HepG2 (cell line): ENCODE measurements at regions not wholly inside any gene's neighbourhood (a gene's known extent, or its start where the extent isn't known, plus 50 kb on each side); places are given as distances from the start of the nearest gene placed in this dataset.

ENCODE experiments used
- ATAC-seq: fragments of 200-7000 bp; cut with Tn5 transposase; 3 replicates; pipeline ENCODE4 v1.9.1; 2020; ENCODE audit warnings: mild to moderate bottlenecking, moderate library complexity
- BruUV-seq: library from RNA; stranded (reverse); fragments of 400-500 nt; replicated peaks from 2 replicates; lab custom pipeline; 2021; lab: Mats Ljungman, UMichigan
- CTCF ChIA-PET: fragments of 300-600 bp; formaldehyde crosslinking; extraction: SDS; loops from one replicate; lab custom pipeline; 2021; ENCODE audit warnings: low total read pairs, inconsistent platforms, low intra/inter-chr PET ratio; lab: Yijun Ruan, JAX
- POLR2A ChIA-PET: fragments of 350-600 bp; sonication (Branson Sonifier 250); formaldehyde crosslinking; loops from one replicate; lab custom pipeline; 2020; ENCODE audit warnings: antibody characterized with exemption, inconsistent platforms; lab: Yijun Ruan, JAX
- DNase-seq: peaks from one replicate; pipeline ENCODE4 v3.0.0-alpha.2; 2015; ENCODE audit warnings: low spot score
- FAIRE-seq: peaks from 3 replicates; lab custom pipeline; 2011; peaks lifted over from hg19 to GRCh38; lab: Jason Lieb, UNC
- H2AFZ ChIP-seq: one replicate; pipeline ENCODE4 v1.6.1; 2011; ENCODE audit warnings: low read length, inconsistent platforms
- H3K27ac ChIP-seq: fragments of 300-600 bp; 3 replicates; pipeline ENCODE4 v1.8.0; 2011; ENCODE audit warnings: mixed run types, mild to moderate bottlenecking, mixed read lengths, low read length, inconsistent platforms; ENCODE audit not compliant: insufficient read depth; ENCODE audit errors: extremely low read length
- H3K27me3 ChIP-seq, 2 experiments: fragments of 200-600 bp in 1 of 2; 2 replicates in 1 of 2; 3 replicates in 1 of 2; pipeline versions ENCODE4 v1.6.0 to v1.8.0; 2011; ENCODE audit warnings: low read length in 2 of 2, mild to moderate bottlenecking in 2 of 2, moderate library complexity in 2 of 2, inconsistent platforms in 1 of 2; ENCODE audit not compliant: insufficient read depth in 2 of 2, control insufficient read depth in 1 of 2
- H3K36me3 ChIP-seq, 2 experiments: fragments of 200-600 bp in 1 of 2; replicated peaks in 1 of 2; 2 replicates in 1 of 2; 3 replicates in 1 of 2; pipeline versions ENCODE4 v1.5.1 to v1.8.0; 2011; ENCODE audit warnings: low read length in 2 of 2, inconsistent platforms in 1 of 2; ENCODE audit not compliant: insufficient read depth in 2 of 2, control insufficient read depth in 1 of 2
- H3K4me1 ChIP-seq: 2 replicates; pipeline ENCODE4 v1.5.1; 2012; ENCODE audit warnings: low read length, inconsistent platforms; ENCODE audit not compliant: insufficient read depth
- H3K4me2 ChIP-seq: 2 replicates; pipeline ENCODE4 v1.6.0; 2011; ENCODE audit warnings: low read depth, low read length, inconsistent platforms
- H3K4me3 ChIP-seq, 3 experiments: fragments of 200-600 bp in 1 of 3; sonication (generic), shearing (Covaris generic) in 1 of 3; replicated peaks in 1 of 3; 2 replicates each; pipeline ENCODE4 v1.5.1; 2011 to 2016; ENCODE audit warnings: low read length in 3 of 3, inconsistent platforms in 2 of 3, low read depth in 2 of 3, mild to moderate bottlenecking in 2 of 3, control low read depth in 1 of 3, mixed read lengths in 1 of 3; ENCODE audit not compliant: insufficient read depth in 1 of 3
- H3K79me2 ChIP-seq: one replicate; pipeline ENCODE4 v1.6.1; 2011; ENCODE audit warnings: low read length, inconsistent platforms; ENCODE audit not compliant: insufficient read depth
- H3K9ac ChIP-seq: 2 replicates; pipeline ENCODE4 v1.6.0; 2011; ENCODE audit warnings: mild to moderate bottlenecking, low read depth, low read length, inconsistent platforms; ENCODE audit not compliant: insufficient read depth
- H3K9me3 ChIP-seq: 2 replicates; pipeline ENCODE4 v1.5.1; 2012; ENCODE audit warnings: mild to moderate bottlenecking, low read length
- H4K20me1 ChIP-seq: 2 replicates; pipeline ENCODE4 v1.6.0; 2011; ENCODE audit warnings: inconsistent platforms, mild to moderate bottlenecking, low read length, moderate library complexity; ENCODE audit not compliant: insufficient read depth
- FOXM1 ChIP-seq: sonication (generic); formaldehyde crosslinking; IDR thresholded peaks from 2 replicates; pipeline ENCODE4 v1.5.0; 2020; ENCODE audit warnings: missing genetic modification reagents
- IKZF5 ChIP-seq: IDR thresholded peaks from 2 replicates; pipeline ENCODE4 v1.6.1; 2018; ENCODE audit warnings: missing genetic modification reagents, mild to moderate bottlenecking, missing compliant biosample characterization
- KLF11 ChIP-seq: IDR thresholded peaks from 2 replicates; pipeline ENCODE4 v1.6.1; 2016; ENCODE audit warnings: missing compliant biosample characterization
- NFYC ChIP-seq: IDR thresholded peaks from 2 replicates; pipeline ENCODE4 v1.6.1; 2016; ENCODE audit warnings: missing genetic modification reagents, missing compliant biosample characterization
- RXRA ChIP-seq: sonication (generic); formaldehyde crosslinking; IDR thresholded peaks from 2 replicates; pipeline ENCODE4 v1.5.1; 2020; ENCODE audit warnings: missing genetic modification reagents
- SNAPC5 ChIP-seq: sonication (generic); formaldehyde crosslinking; IDR thresholded peaks from 2 replicates; pipeline ENCODE4 v1.8.1; 2023; ENCODE audit warnings: mild to moderate bottlenecking, missing genetic modification reagents, borderline replicate concordance
- TBP ChIP-seq: sonication (generic); formaldehyde crosslinking; IDR thresholded peaks from 2 replicates; pipeline ENCODE4 v1.5.0; 2020; ENCODE audit warnings: missing genetic modification reagents
- THAP8 ChIP-seq: sonication (generic); formaldehyde crosslinking; IDR thresholded peaks from 2 replicates; pipeline ENCODE4 v1.5.1; 2020; ENCODE audit warnings: missing genetic modification reagents, mild to moderate bottlenecking, borderline replicate concordance
- ZBTB44 ChIP-seq: sonication (generic); formaldehyde crosslinking; IDR thresholded peaks from 2 replicates; pipeline ENCODE4 v1.4.0; 2020; ENCODE audit warnings: missing genetic modification reagents
- ZNF12 ChIP-seq: sonication (generic); formaldehyde crosslinking; IDR thresholded peaks from 2 replicates; pipeline ENCODE4 v1.5.0; 2020; ENCODE audit warnings: missing genetic modification reagents
- ZNF572 ChIP-seq: sonication (generic); formaldehyde crosslinking; IDR thresholded peaks from 2 replicates; pipeline ENCODE4 v1.5.1; 2020; ENCODE audit warnings: mild to moderate bottlenecking, missing genetic modification reagents
- ZNF747 ChIP-seq: sonication (generic); formaldehyde crosslinking; IDR thresholded peaks from 2 replicates; pipeline ENCODE4 v1.8.1; 2023; ENCODE audit warnings: missing genetic modification reagents, mild to moderate bottlenecking, borderline replicate concordance
- ZNF777 ChIP-seq: sonication (generic); formaldehyde crosslinking; IDR thresholded peaks from 2 replicates; pipeline ENCODE4 v1.4.0; 2020; ENCODE audit warnings: missing genetic modification reagents
- ZNF841 ChIP-seq: sonication (generic); formaldehyde crosslinking; IDR thresholded peaks from 2 replicates; pipeline ENCODE4 v1.8.1; 2023; ENCODE audit warnings: missing genetic modification reagents, borderline replicate concordance
- ZNF850 ChIP-seq: sonication (generic); formaldehyde crosslinking; conservative IDR thresholded peaks from 2 replicates; pipeline ENCODE4 v1.9.0; 2021; ENCODE audit warnings: mild to moderate bottlenecking, missing genetic modification reagents
- ZNF879 ChIP-seq: sonication (generic); formaldehyde crosslinking; IDR thresholded peaks from 2 replicates; pipeline ENCODE4 v1.8.1; 2023; ENCODE audit warnings: missing genetic modification reagents
- WGBS: methylation state at CpG from one replicate; pipeline ENCODE4 v1.1.6; 2017; ENCODE audit warnings: low lambda C conversion rate; 5-methylcytosine and 5-hydroxymethylcytosine counted together
- in situ Hi-C: cut with HindIII; loops from 2 replicates; pipeline ENCODE4 v1.10.0; 2017; ENCODE audit warnings: low pct_unique_long_range_greater_than_20kb; ENCODE audit not compliant: extremely low pct_ligation_motif_present
- intact Hi-C: fragments of 100-400 bp; cut with micrococcal nuclease; formaldehyde crosslinking; loops from one replicate; pipeline ENCODE4 v1.10.0; 2022; ENCODE audit not compliant: unreplicated experiment

GRCh38 chr4:133903029-133903428 lies 298.6 kb downstream of the PABPC4L start:
- Histone ChIP-seq H2AFZ (no peak overlapping the region), H3K4me3 (no peak overlapping the region), H4K20me1 (no peaks in the 10 kb centered on the region), H3K4me1 (no peaks in the 10 kb centered on the region), H3K36me3 (no peaks in the 10 kb centered on the region), H3K9me3 (no peaks in the 10 kb centered on the region), H3K27me3 (no peaks in the 10 kb centered on the region), H3K79me2 (no peaks in the 10 kb centered on the region), H3K9ac (no peak overlapping the region)
- intact Hi-C loops (no loop called here), in situ Hi-C loops (no loop called here)
- ATAC-seq: no peak
- FAIRE-seq: no peak
- ChIA-PET CTCF (no interaction called here), POLR2A (no interaction called here)
- no peak for DNase-seq
- BruUV-seq: no TSS peak
- no peak for TF ChIP-seq ZNF777
- TF ChIP-seq ZNF841 (CRISPR knock-in tag): no peak
- no peak for TF ChIP-seq RXRA (CRISPR knock-in tag)
- no peak for TF ChIP-seq ZBTB44 (CRISPR knock-in tag)
- TF ChIP-seq NFYC (CRISPR knock-in tag): no peak
- no peak for TF ChIP-seq FOXM1 (CRISPR knock-in tag)
- TF ChIP-seq IKZF5: no peak
- TF ChIP-seq, all 625 proteins: peak for 0
- Histone ChIP-seq H3K4me2 (no peak overlapping the region), H3K27ac (no peak overlapping the region)

- Histone ChIP-seq H3K27ac (no peak overlapping the region), H3K9me3 (no peaks in the 10 kb centered on the region), H3K27me3 (no peaks in the 10 kb centered on the region), H3K79me2 (no peaks in the 10 kb centered on the region), H3K9ac (no peak overlapping the region), H3K4me3 (no peak overlapping the region), H4K20me1 (no peaks in the 10 kb centered on the region; the same call in 1 of the 2 replicates), H3K4me2 (no peak overlapping the region), H3K36me3 (no peaks in the 10 kb centered on the region), H3K4me1 (no peaks in the 10 kb centered on the region), H2AFZ (no peak overlapping the region)
- BruUV-seq: no TSS peak
- intact Hi-C loops (no loop called here), in situ Hi-C loops (no loop called here)
- DNase-seq: no peak
- no peak for ATAC-seq
- WGBS: 0% methylated on average over 1 of the region's 1 CpG
- no peak for FAIRE-seq
- ChIA-PET CTCF (no interaction called here), POLR2A (no interaction called here)
- no peak for TF ChIP-seq ZNF572 (CRISPR knock-in tag)
- no peak for TF ChIP-seq SNAPC5 (CRISPR knock-in tag)
- TF ChIP-seq ZNF747 (CRISPR knock-in tag): no peak
- TF ChIP-seq ZNF879: no peak
- TF ChIP-seq TBP: no peak
- TF ChIP-seq THAP8: no peak
- TF ChIP-seq FOXM1 (CRISPR knock-in tag): no peak
- TF ChIP-seq ZNF12 (CRISPR knock-in tag): no peak
- TF ChIP-seq KLF11: no peak
- no peak for TF ChIP-seq ZNF850 (CRISPR knock-in tag)
These were observed 310.6 kb downstream of the PABPC4L start for GRCh38 chr4:133891011-133891410.
